GM12875 (cell line): ENCODE measurements at regions not wholly inside any gene's neighbourhood (a gene's known extent, or its start where the extent isn't known, plus 50 kb on each side); places are given as distances from the start of the nearest gene placed in this dataset.

Source experiments
- H3K4me3 ChIP-seq: one replicate; pipeline ENCODE4 v1.5.1; 2011; ENCODE audit warnings: low read depth, low read length, control low read depth
- CTCF ChIP-seq: IDR thresholded peaks from 2 replicates; pipeline ENCODE4 v1.5.1; 2011; ENCODE audit warnings: low read depth, mild to moderate bottlenecking, control low read depth, inconsistent platforms, low read length, moderate library complexity, borderline replicate concordance; ENCODE audit not compliant: insufficient read depth

- no peak for TF ChIP-seq CTCF
- no peak overlapping the region for H3K4me3 ChIP-seq
These were observed 608.3 kb upstream of the NUDT12 start for GRCh38 chr5:104170926-104171325.

GRCh38 chr5:104146652-104147051 lies 584.1 kb upstream of the NUDT12 start:
- no peak overlapping the region for H3K4me3 ChIP-seq
- no peak for TF ChIP-seq CTCF

- TF ChIP-seq CTCF, result no peak
- no peak overlapping the region for H3K4me3 ChIP-seq
These were observed 577.3 kb upstream of the NUDT12 start for GRCh38 chr5:104139840-104140239.

GRCh38 chr5:104130320-104130719 lies 567.7 kb upstream of the NUDT12 start:
- no peak for TF ChIP-seq CTCF
- H3K4me3 ChIP-seq, result no peak overlapping the region

GRCh38 chr5:104128348-104128747 lies 565.8 kb upstream of the NUDT12 start:
- no peak for TF ChIP-seq CTCF
- H3K4me3 ChIP-seq, result no peak overlapping the region

GRCh38 chr5:104126980-104127379 lies 564.4 kb upstream of the NUDT12 start:
- TF ChIP-seq CTCF, result no peak

GRCh38 chr5:104119529-104119928 lies 556.9 kb upstream of the NUDT12 start:
- TF ChIP-seq CTCF, result no peak
- no peak overlapping the region for H3K4me3 ChIP-seq

More at GRCh38 chr5:104126980-104127379, 564.4 kb upstream of the NUDT12 start:
- H3K4me3 ChIP-seq, result no peak overlapping the region
